ENCODE measurements at regions not wholly inside any gene's neighbourhood (a gene's known extent, or its start where the extent isn't known, plus 50 kb on each side); places are given as distances from the start of the nearest gene placed in this dataset.

GRCh38 chr7:136635751-136636150 lies 232.7 kb upstream of the CHRM2 start:
- TF ChIP-seq CTCF (conservative IDR thresholded peaks at IDR 0.05) (no peak), EZH2 (IDR thresholded peaks at IDR 0.05; ENCODE audit: low read depth) (no peak)

Measured in PC-9 (cell line).